RWPE1 (cell line): ENCODE measurements at regions not wholly inside any gene's neighbourhood (a gene's known extent, or its start where the extent isn't known, plus 50 kb on each side); places are given as distances from the start of the nearest gene placed in this dataset.
"Not testable (repeated sequence)": the region's sequence is repeated elsewhere in the genome, so short reads cannot be mapped to it uniquely, and the experiment has no call there.

Experiments
- CTCF ChIA-PET: fragments of 350-600 bp; sonication (Branson Sonifier 250); formaldehyde crosslinking; extraction: SDS; loops from one replicate; lab custom pipeline; 2021; lab: Yijun Ruan, JAX
- POLR2A ChIA-PET: fragments of 400-600 bp; formaldehyde crosslinking; extraction: SDS; loops from one replicate; lab custom pipeline; 2020; ENCODE audit warnings: antibody characterized with exemption; ENCODE audit not compliant: low non-redundant PET; lab: Yijun Ruan, JAX
- DNase-seq: peaks from one replicate; pipeline ENCODE4 v3.0.0; 2012; ENCODE audit warnings: low spot score
- H3K27ac ChIP-seq: fragments of 450-650 bp; 2 replicates; pipeline ENCODE4 v1.5.1; 2017
- CTCF ChIP-seq: fragments of 450-650 bp; conservative IDR thresholded peaks from 2 replicates; pipeline ENCODE4 v1.5.1; 2017; ENCODE audit warnings: low read depth, mild to moderate bottlenecking

GRCh38 chr19:22526661-22527272 is 104.6 kb upstream of the ZNF98 start:
- no peak for DNase-seq
- CTCF ChIA-PET = no interaction called here
- TF ChIP-seq CTCF = no peak
- POLR2A ChIA-PET = no interaction called here
- no peak overlapping the region for H3K27ac ChIP-seq

GRCh38 chr19:22523940-22524339 is 101.8 kb upstream of the ZNF98 start:
- no peak overlapping the region for H3K27ac ChIP-seq
- ChIA-PET POLR2A (no interaction called here), CTCF (no interaction called here)
- no peak for DNase-seq
- no peak for TF ChIP-seq CTCF

- POLR2A ChIA-PET = not testable (repeated sequence)
Measured at GRCh38 chr19:22519562-22519961, 97.4 kb upstream of the ZNF98 start.

GRCh38 chr19:22519152-22519551 is 97.0 kb upstream of the ZNF98 start:
- H3K27ac ChIP-seq = no peak overlapping the region
- DNase-seq = no peak
- ChIA-PET CTCF (no interaction called here), POLR2A (no interaction called here)
- TF ChIP-seq CTCF = no peak

More at GRCh38 chr19:22519562-22519961, 97.4 kb upstream of the ZNF98 start:
- H3K27ac ChIP-seq, CTCF ChIA-PET, DNase-seq: not testable (repeated sequence)

GRCh38 chr19:22517496-22518411 is 95.6 kb upstream of the ZNF98 start:
- H3K27ac ChIP-seq = no peak overlapping the region
- ChIA-PET CTCF (no interaction called here), POLR2A (no interaction called here)
- no peak for DNase-seq
- no peak for TF ChIP-seq CTCF

GRCh38 chr19:22515435-22515834 is 93.3 kb upstream of the ZNF98 start:
- ChIA-PET CTCF (no interaction called here), POLR2A (no interaction called here)
- TF ChIP-seq CTCF = no peak

GRCh38 chr19:22503524-22503923 is 81.4 kb upstream of the ZNF98 start:
- POLR2A ChIA-PET = no interaction called here
- H3K27ac ChIP-seq = no peak overlapping the region
- CTCF ChIA-PET = no interaction called here
- DNase-seq = no peak
- no peak for TF ChIP-seq CTCF

More at GRCh38 chr19:22515435-22515834, 93.3 kb upstream of the ZNF98 start:
- no peak for DNase-seq
- no peak overlapping the region for H3K27ac ChIP-seq
